OCI-LY7 (cell line): ENCODE measurements at regions not wholly inside any gene's neighbourhood (a gene's known extent, or its start where the extent isn't known, plus 50 kb on each side); places are given as distances from the start of the nearest gene placed in this dataset.

Experiments used
- BruUV-seq: library from RNA; stranded (reverse); fragments of 400-500 nt; replicated peaks from 2 replicates; lab custom pipeline; 2021; lab: Mats Ljungman, UMichigan
- CTCF ChIA-PET: fragments of 300-600 bp; sonication (Branson Sonifier 250); formaldehyde crosslinking; loops from one replicate; lab custom pipeline; 2022; ENCODE audit warnings: antibody characterized with exemption; ENCODE audit not compliant: unreplicated experiment; lab: Charles Lee
- POLR2A ChIA-PET: fragments of 300-600 bp; sonication (Branson Sonifier 250); formaldehyde crosslinking; loops from one replicate; lab custom pipeline; 2022; ENCODE audit warnings: antibody characterized with exemption; lab: Charles Lee
- DNase-seq: peaks from one replicate; pipeline ENCODE4 v3.0.0-alpha.2; 2015; ENCODE audit warnings: low spot score
- H2AFZ ChIP-seq: fragments of 200-600 bp; sonication (generic), shearing (Covaris generic); 2 replicates; pipeline ENCODE4 v1.6.1; 2014; ENCODE audit warnings: mild to moderate bottlenecking, antibody characterized with exemption, low read length, moderate library complexity
- H3K27ac ChIP-seq: fragments of 200-600 bp; sonication (generic); 2 replicates; pipeline ENCODE4 v1.5.1; 2014; ENCODE audit warnings: mixed run types, low read depth, mild to moderate bottlenecking, moderate library complexity, low read length, inconsistent platforms; ENCODE audit not compliant: poor library complexity, severe bottlenecking
- H3K36me3 ChIP-seq: fragments of 200-600 bp; sonication (generic); 2 replicates; pipeline ENCODE4 v1.6.1; 2014; ENCODE audit warnings: mild to moderate bottlenecking, antibody characterized with exemption, low read length, moderate library complexity, mixed read lengths; ENCODE audit not compliant: insufficient read depth
- H3K4me1 ChIP-seq: fragments of 200-600 bp; sonication (generic); 2 replicates; pipeline ENCODE4 v1.5.1; 2014; ENCODE audit warnings: mild to moderate bottlenecking, low read length; ENCODE audit not compliant: insufficient read depth, poor library complexity, severe bottlenecking
- H3K4me2 ChIP-seq: fragments of 200-600 bp; sonication (generic); 2 replicates; pipeline ENCODE4 v1.6.1; 2014; ENCODE audit warnings: mild to moderate bottlenecking, low read length
- H3K4me3 ChIP-seq: fragments of 200-600 bp; sonication (generic); 2 replicates; pipeline ENCODE4 v1.5.1; 2014; ENCODE audit warnings: mild to moderate bottlenecking, low read depth, low read length; ENCODE audit not compliant: poor library complexity, severe bottlenecking
- H3K79me2 ChIP-seq: fragments of 200-600 bp; sonication (generic); 2 replicates; pipeline ENCODE4 v1.6.1; 2016; ENCODE audit warnings: low read depth, mild to moderate bottlenecking, low read length, moderate library complexity, mixed read lengths; ENCODE audit not compliant: insufficient read depth
- H3K9me2 ChIP-seq: fragments of 200-600 bp; sonication (generic); 2 replicates; pipeline ENCODE4 v1.6.1; 2016; ENCODE audit warnings: mild to moderate bottlenecking, low read length, mixed read lengths; ENCODE audit not compliant: insufficient read depth
- H3K9me3 ChIP-seq: fragments of 200-600 bp; sonication (generic); 2 replicates; pipeline ENCODE4 v1.6.1; 2014; ENCODE audit warnings: mild to moderate bottlenecking, mixed run types, low read length, mixed read lengths
- H4K20me1 ChIP-seq: fragments of 200-600 bp; sonication (generic); 2 replicates; pipeline ENCODE4 v1.6.1; 2014; ENCODE audit warnings: mild to moderate bottlenecking, antibody characterized with exemption, low read length, moderate library complexity, mixed read lengths; ENCODE audit not compliant: insufficient read depth
- EZH2phosphoT487 ChIP-seq: fragments of 200-600 bp; sonication (generic); IDR thresholded peaks from 2 replicates; pipeline ENCODE4 v1.6.1; 2018; ENCODE audit warnings: low read depth, borderline replicate concordance, mild to moderate bottlenecking, mixed run types, antibody characterized with exemption, low read length, moderate library complexity, mixed read lengths
- intact Hi-C: fragments of 100-400 bp; cut with micrococcal nuclease; formaldehyde crosslinking; loops from one replicate; pipeline ENCODE4 v1.10.0; 2022; ENCODE audit not compliant: unreplicated experiment
- TF ChIP-seq, protein P1 (sequence below): fragments of 200-600 bp; sonication (generic); conservative IDR thresholded peaks from 2 replicates; pipeline ENCODE4 v1.5.1; 2014; ENCODE audit warnings: mild to moderate bottlenecking, antibody characterized with exemption, low read length, moderate library complexity, mixed read lengths

DNA sequence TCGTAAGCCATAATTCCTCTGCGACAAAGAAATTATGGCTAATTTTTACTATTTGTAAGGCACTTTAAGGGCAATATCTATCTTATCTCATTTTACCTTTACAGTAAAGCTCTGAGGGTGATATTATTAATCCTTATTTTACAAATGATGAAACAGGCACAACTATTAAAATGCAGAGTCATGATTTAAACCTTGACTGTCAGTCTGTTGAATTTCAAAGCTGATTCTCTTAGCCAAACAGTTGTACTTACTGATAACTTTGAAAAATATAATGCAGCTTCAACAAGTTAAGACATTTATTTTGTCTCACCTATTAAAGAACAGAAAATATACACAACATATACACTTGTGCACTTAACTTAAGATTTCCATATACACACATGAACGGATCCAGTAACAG, 88.2 kb downstream of the SMPDL3A start:
- Histone ChIP-seq H3K9me3 (no peaks in the 10 kb centered on the region), H3K9me2 (no peaks in the 10 kb centered on the region), H3K36me3 (no peaks in the 10 kb centered on the region), H2AFZ (no peak overlapping the region), H3K4me3 (no peak overlapping the region), H3K79me2 (no peaks in the 10 kb centered on the region), H3K4me1 (no peaks in the 10 kb centered on the region), H4K20me1 (no peaks in the 10 kb centered on the region), H3K4me2 (no peak overlapping the region), H3K27ac (no peak overlapping the region)
- TF ChIP-seq, protein P1, sequence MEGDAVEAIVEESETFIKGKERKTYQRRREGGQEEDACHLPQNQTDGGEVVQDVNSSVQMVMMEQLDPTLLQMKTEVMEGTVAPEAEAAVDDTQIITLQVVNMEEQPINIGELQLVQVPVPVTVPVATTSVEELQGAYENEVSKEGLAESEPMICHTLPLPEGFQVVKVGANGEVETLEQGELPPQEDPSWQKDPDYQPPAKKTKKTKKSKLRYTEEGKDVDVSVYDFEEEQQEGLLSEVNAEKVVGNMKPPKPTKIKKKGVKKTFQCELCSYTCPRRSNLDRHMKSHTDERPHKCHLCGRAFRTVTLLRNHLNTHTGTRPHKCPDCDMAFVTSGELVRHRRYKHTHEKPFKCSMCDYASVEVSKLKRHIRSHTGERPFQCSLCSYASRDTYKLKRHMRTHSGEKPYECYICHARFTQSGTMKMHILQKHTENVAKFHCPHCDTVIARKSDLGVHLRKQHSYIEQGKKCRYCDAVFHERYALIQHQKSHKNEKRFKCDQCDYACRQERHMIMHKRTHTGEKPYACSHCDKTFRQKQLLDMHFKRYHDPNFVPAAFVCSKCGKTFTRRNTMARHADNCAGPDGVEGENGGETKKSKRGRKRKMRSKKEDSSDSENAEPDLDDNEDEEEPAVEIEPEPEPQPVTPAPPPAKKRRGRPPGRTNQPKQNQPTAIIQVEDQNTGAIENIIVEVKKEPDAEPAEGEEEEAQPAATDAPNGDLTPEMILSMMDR = no peak
- TF ChIP-seq EZH2phosphoT487 = no peak
- DNase-seq = no peak
- intact Hi-C loops = no loop called here
- POLR2A ChIA-PET = interaction anchor here (0.6 kb wide), 1 partner anchor 261 kb away, joined by 3 read pairs; no protein-coding TSS in a partner anchor
- no TSS peak for BruUV-seq
- CTCF ChIA-PET = no interaction called here

DNA sequence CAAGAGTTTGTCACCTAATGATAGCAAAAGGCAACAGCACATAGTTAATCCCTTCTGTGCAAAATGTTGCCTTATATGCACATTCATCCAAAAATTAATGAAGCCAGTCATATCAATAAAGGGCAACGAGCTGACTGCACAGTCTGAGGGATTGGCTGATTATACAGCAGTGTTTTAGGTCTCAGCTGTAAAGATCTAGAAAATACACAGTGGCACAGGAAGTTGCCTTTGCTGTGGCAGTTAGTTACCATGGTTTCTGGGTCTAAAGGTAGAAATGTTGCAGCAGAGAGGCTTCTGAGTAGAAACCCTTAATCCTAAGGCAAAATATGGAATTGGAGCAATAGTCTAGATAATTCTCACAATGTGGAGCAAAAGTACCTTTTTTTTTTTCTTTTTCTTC, 89.7 kb downstream of the SMPDL3A start:
- Histone ChIP-seq H3K9me2 (no peaks in the 10 kb centered on the region), H3K4me3 (no peak overlapping the region), H3K79me2 (no peaks in the 10 kb centered on the region), H4K20me1 (no peaks in the 10 kb centered on the region), H3K9me3 (no peaks in the 10 kb centered on the region), H3K36me3 (no peaks in the 10 kb centered on the region), H3K4me2 (no peak overlapping the region), H3K4me1 (no peaks in the 10 kb centered on the region), H3K27ac (no peak overlapping the region), H2AFZ (no peak overlapping the region)
- TF ChIP-seq, protein P1 = no peak
- TF ChIP-seq EZH2phosphoT487 = no peak
- DNase-seq = no peak
- ChIA-PET CTCF (no interaction called here), POLR2A (interaction anchor here (0.6 kb wide), 1 partner anchor 160 kb away, joined by 3 read pairs; no protein-coding TSS in a partner anchor)
- BruUV-seq = no TSS peak
- intact Hi-C loops = no loop called here

DNA sequence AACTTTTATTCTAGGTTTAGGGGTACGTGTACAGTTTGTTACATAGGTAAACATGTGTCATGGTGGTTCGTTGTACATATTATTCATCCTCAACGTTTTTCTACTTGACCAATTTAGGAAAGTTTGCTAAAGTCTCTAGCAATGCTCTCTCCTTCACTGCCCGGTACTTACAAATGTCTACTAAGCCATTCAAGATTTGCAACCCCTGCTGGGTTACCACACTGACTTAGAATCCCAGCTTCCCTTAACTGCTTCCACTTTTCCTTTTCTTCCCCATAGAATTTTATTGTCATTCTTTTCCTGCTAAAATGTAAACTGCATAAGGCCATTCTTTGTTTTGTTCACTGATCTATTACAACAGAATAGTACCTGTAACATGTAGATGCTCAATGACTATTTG, 97.4 kb downstream of the SMPDL3A start:
- no peak overlapping the region for H2AFZ ChIP-seq
- no peaks in the 10 kb centered on the region for H3K9me2 ChIP-seq
- intact Hi-C loops = no loop called here
- H3K4me1 ChIP-seq = no peaks in the 10 kb centered on the region
- POLR2A ChIA-PET = no interaction called here
- H3K79me2 ChIP-seq = no peaks in the 10 kb centered on the region
- TF ChIP-seq, protein P1 = no peak
- no peak for TF ChIP-seq EZH2phosphoT487
- CTCF ChIA-PET = no interaction called here
- no peaks in the 10 kb centered on the region for H3K36me3 ChIP-seq
- no TSS peak for BruUV-seq
- H3K9me3 ChIP-seq = no peaks in the 10 kb centered on the region
- H3K4me3 ChIP-seq = no peak overlapping the region
- H3K27ac ChIP-seq = no peak overlapping the region
- no peak for DNase-seq
- no peak overlapping the region for H3K4me2 ChIP-seq
- no peaks in the 10 kb centered on the region for H4K20me1 ChIP-seq
